WTC11 (cell line): ENCODE measurements at regions not wholly inside any gene's neighbourhood (a gene's known extent, or its start where the extent isn't known, plus 50 kb on each side); places are given as distances from the start of the nearest gene placed in this dataset.

Source experiments
- CBFB ChIP-seq: sonication (generic); formaldehyde crosslinking; IDR thresholded peaks from 2 replicates; pipeline ENCODE4 v1.8.1; 2022; ENCODE audit warnings: mild to moderate bottlenecking, low read depth, missing genetic modification reagents
- CTCF ChIP-seq: fragments of 200-600 bp; IDR thresholded peaks from 2 replicates; pipeline ENCODE4 v1.8.0; 2022; ENCODE audit warnings: antibody characterized with exemption
- GTF2I ChIP-seq: fragments of 250-450 bp; sonication (Bioruptor Pico); conservative IDR thresholded peaks from 2 replicates; pipeline ENCODE4 v1.4.0; 2021; ENCODE audit warnings: mild to moderate bottlenecking
- JUN ChIP-seq: sonication (generic); formaldehyde crosslinking; IDR thresholded peaks from 2 replicates; pipeline ENCODE4 v1.8.0; 2023; ENCODE audit warnings: mild to moderate bottlenecking, missing genetic modification reagents
- MAX ChIP-seq: sonication (generic); formaldehyde crosslinking; IDR thresholded peaks from 2 replicates; pipeline ENCODE4 v1.8.0; 2022; ENCODE audit warnings: mild to moderate bottlenecking, missing genetic modification reagents
- NR2C2 ChIP-seq: sonication (generic); formaldehyde crosslinking; IDR thresholded peaks from 2 replicates; pipeline ENCODE4 v1.8.0; 2022; ENCODE audit warnings: mild to moderate bottlenecking, missing genetic modification reagents
- TEAD4 ChIP-seq: sonication (generic); formaldehyde crosslinking; IDR thresholded peaks from 2 replicates; pipeline ENCODE4 v1.8.0; 2022; ENCODE audit warnings: mild to moderate bottlenecking, missing genetic modification reagents
- TP53 ChIP-seq: sonication (generic); formaldehyde crosslinking; IDR thresholded peaks from 2 replicates; pipeline ENCODE4 v1.8.1; 2023; ENCODE audit warnings: mild to moderate bottlenecking, missing genetic modification reagents
- USF2 ChIP-seq: sonication (generic); formaldehyde crosslinking; IDR thresholded peaks from 2 replicates; pipeline ENCODE4 v1.8.1; 2023; ENCODE audit warnings: mild to moderate bottlenecking, missing genetic modification reagents, moderate library complexity
- ZSCAN18 ChIP-seq: fragments of 250-450 bp; sonication (Bioruptor Pico); IDR thresholded peaks from 2 replicates; pipeline ENCODE4 v2.1.2; 2022; ENCODE audit warnings: mild to moderate bottlenecking, moderate library complexity
- TF ChIP-seq, protein P1 (sequence below): sonication (generic); formaldehyde crosslinking; IDR thresholded peaks from 2 replicates; pipeline ENCODE4 v1.8.1; 2023; ENCODE audit warnings: mild to moderate bottlenecking, missing genetic modification reagents, borderline replicate concordance
- TF ChIP-seq, protein P2 (sequence below): sonication (generic); formaldehyde crosslinking; IDR thresholded peaks from 2 replicates; pipeline ENCODE4 v1.8.1; 2022; ENCODE audit warnings: low read depth, mild to moderate bottlenecking, moderate library complexity, missing genetic modification reagents, borderline replicate concordance
- TF ChIP-seq, protein P3 (sequence below): sonication (generic); formaldehyde crosslinking; IDR thresholded peaks from 2 replicates; pipeline ENCODE4 v1.8.0; 2023; ENCODE audit warnings: missing genetic modification reagents

GRCh38 chr14:25298238-25298637 is 248.3 kb upstream of the STXBP6 start:
- TF ChIP-seq CTCF = no peak
- TF ChIP-seq, protein P1, sequence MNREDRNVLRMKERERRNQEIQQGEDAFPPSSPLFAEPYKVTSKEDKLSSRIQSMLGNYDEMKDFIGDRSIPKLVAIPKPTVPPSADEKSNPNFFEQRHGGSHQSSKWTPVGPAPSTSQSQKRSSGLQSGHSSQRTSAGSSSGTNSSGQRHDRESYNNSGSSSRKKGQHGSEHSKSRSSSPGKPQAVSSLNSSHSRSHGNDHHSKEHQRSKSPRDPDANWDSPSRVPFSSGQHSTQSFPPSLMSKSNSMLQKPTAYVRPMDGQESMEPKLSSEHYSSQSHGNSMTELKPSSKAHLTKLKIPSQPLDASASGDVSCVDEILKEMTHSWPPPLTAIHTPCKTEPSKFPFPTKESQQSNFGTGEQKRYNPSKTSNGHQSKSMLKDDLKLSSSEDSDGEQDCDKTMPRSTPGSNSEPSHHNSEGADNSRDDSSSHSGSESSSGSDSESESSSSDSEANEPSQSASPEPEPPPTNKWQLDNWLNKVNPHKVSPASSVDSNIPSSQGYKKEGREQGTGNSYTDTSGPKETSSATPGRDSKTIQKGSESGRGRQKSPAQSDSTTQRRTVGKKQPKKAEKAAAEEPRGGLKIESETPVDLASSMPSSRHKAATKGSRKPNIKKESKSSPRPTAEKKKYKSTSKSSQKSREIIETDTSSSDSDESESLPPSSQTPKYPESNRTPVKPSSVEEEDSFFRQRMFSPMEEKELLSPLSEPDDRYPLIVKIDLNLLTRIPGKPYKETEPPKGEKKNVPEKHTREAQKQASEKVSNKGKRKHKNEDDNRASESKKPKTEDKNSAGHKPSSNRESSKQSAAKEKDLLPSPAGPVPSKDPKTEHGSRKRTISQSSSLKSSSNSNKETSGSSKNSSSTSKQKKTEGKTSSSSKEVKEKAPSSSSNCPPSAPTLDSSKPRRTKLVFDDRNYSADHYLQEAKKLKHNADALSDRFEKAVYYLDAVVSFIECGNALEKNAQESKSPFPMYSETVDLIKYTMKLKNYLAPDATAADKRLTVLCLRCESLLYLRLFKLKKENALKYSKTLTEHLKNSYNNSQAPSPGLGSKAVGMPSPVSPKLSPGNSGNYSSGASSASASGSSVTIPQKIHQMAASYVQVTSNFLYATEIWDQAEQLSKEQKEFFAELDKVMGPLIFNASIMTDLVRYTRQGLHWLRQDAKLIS (CRISPR knock-in tag) = no peak
- no peak for TF ChIP-seq GTF2I
- TF ChIP-seq USF2 (CRISPR knock-in tag) = no peak
- TF ChIP-seq, protein P2, sequence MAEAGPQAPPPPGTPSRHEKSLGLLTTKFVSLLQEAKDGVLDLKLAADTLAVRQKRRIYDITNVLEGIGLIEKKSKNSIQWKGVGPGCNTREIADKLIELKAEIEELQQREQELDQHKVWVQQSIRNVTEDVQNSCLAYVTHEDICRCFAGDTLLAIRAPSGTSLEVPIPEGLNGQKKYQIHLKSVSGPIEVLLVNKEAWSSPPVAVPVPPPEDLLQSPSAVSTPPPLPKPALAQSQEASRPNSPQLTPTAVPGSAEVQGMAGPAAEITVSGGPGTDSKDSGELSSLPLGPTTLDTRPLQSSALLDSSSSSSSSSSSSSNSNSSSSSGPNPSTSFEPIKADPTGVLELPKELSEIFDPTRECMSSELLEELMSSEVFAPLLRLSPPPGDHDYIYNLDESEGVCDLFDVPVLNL = no peak
- TF ChIP-seq, protein P3, sequence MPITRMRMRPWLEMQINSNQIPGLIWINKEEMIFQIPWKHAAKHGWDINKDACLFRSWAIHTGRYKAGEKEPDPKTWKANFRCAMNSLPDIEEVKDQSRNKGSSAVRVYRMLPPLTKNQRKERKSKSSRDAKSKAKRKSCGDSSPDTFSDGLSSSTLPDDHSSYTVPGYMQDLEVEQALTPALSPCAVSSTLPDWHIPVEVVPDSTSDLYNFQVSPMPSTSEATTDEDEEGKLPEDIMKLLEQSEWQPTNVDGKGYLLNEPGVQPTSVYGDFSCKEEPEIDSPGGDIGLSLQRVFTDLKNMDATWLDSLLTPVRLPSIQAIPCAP (CRISPR knock-in tag) = no peak
- no peak for TF ChIP-seq TEAD4 (CRISPR knock-in tag)
- TF ChIP-seq MAX (CRISPR knock-in tag) = no peak
- no peak for TF ChIP-seq NR2C2
- no peak for TF ChIP-seq TP53 (CRISPR knock-in tag)
- no peak for TF ChIP-seq ZSCAN18 (CRISPR knock-in tag)
- no peak for TF ChIP-seq JUN
- TF ChIP-seq CBFB (CRISPR knock-in tag) = no peak
